Astrocyte of the spinal cord (primary cell): ENCODE measurements at regions not wholly inside any gene's neighbourhood (a gene's known extent, or its start where the extent isn't known, plus 50 kb on each side); places are given as distances from the start of the nearest gene placed in this dataset.

ENCODE experiments used
- DNase-seq: peaks from one replicate; pipeline ENCODE4 v3.0.0; 2011; ENCODE audit warnings: low read depth, low spot score
- H3K4me3 ChIP-seq: 2 replicates; pipeline ENCODE4 v1.5.1; 2011; ENCODE audit warnings: low read depth, mild to moderate bottlenecking, low read length, moderate library complexity
- in situ Hi-C: cut with HindIII; loops from 2 replicates; pipeline ENCODE4 v1.10.0; 2017; ENCODE audit warnings: low sequenced_read_pairs
- TF ChIP-seq, protein P1 (sequence below): IDR thresholded peaks from 2 replicates; pipeline ENCODE4 v1.5.1; 2012; ENCODE audit warnings: low read depth, mild to moderate bottlenecking, low read length, inconsistent platforms

DNA sequence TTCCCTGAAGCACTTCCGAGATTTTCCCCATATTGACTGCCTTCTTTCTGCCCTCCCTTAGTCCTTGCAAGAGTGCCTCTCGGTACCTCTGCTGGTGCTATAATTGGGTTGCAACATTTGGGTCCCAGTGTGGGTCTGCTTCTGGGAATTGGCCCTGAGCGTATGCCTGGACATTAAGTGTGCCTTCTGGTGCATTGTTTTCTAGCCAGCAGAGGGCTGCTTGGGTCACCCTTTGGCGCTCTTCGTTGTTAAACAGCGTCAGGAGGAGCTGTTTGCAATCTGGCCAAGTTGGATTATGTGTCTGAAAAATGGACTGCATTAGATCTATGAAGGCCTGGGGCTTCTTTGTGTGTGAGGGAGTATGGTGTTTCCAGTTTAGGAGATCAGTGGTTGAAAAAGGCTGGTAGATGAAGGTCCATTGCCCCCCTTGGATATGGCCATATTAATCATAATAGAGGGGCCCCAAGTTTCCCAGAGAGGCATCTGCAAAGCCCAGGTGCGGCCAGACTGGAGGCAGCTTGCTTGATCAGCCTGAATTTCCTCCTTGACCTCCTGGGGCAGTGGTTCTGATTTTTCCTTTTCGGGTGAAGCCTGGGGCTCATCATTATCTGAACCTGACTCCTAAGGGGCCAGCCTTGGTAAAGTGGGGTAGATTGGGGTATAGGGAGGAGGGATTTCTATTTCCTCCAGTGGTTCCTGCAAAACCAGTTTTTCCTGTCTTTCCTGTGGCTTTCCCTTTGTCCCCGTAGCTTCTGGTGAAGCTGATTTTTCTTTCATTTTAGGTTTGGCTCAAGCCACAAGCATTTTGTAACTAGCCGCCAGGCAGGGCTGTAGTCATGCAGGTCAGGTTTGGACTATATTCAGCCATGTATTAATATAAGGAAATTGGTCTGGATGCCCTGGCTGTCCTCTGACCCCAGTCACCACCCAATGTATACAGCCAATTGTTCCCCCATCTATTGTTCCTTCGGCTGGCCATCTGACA, 85.4 kb upstream of the GPR6 start:
- in situ Hi-C loops = no loop called here
- H3K4me3 ChIP-seq = no peak overlapping the region
- TF ChIP-seq, protein P1, sequence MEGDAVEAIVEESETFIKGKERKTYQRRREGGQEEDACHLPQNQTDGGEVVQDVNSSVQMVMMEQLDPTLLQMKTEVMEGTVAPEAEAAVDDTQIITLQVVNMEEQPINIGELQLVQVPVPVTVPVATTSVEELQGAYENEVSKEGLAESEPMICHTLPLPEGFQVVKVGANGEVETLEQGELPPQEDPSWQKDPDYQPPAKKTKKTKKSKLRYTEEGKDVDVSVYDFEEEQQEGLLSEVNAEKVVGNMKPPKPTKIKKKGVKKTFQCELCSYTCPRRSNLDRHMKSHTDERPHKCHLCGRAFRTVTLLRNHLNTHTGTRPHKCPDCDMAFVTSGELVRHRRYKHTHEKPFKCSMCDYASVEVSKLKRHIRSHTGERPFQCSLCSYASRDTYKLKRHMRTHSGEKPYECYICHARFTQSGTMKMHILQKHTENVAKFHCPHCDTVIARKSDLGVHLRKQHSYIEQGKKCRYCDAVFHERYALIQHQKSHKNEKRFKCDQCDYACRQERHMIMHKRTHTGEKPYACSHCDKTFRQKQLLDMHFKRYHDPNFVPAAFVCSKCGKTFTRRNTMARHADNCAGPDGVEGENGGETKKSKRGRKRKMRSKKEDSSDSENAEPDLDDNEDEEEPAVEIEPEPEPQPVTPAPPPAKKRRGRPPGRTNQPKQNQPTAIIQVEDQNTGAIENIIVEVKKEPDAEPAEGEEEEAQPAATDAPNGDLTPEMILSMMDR = no peak
- DNase-seq = no peak

- TF ChIP-seq, protein P1 = no peak
- in situ Hi-C loops = no loop called here
- H3K4me3 ChIP-seq = no peak overlapping the region
- DNase-seq = no peak
Measured at GRCh38 chr6:109893606-109894005, 84.5 kb upstream of the GPR6 start.

GRCh38 chr6:109894181-109894580, 83.9 kb upstream of the GPR6 start:
- DNase-seq = no peak
- TF ChIP-seq, protein P1 = no peak
- in situ Hi-C loops = no loop called here
- H3K4me3 ChIP-seq = no peak overlapping the region

DNA sequence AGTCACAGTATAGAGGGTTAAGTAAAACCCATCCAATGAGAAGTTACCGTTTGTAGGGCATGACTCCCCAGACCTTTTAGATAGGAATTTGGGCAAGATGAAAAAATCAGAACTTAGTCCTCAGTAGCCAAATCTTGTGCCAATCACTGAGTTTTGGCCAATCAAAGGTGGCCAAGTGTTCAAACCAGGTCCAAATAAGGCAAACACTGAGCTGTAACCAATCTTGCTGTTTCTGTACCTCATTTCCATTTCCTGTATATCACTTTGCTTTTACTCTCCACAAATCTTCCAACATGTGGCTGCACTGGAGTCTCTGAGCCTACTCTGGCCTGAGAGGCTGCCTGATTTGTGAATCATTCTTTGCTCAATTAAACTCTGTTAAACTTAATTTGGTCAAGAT, 81.8 kb upstream of the GPR6 start:
- peak; percentile 6 for DNase-seq
- TF ChIP-seq, protein P1 = no peak
- H3K4me3 ChIP-seq = no peak overlapping the region
- in situ Hi-C loops = no loop called here

GRCh38 chr6:109897025-109897424, 81.1 kb upstream of the GPR6 start:
- H3K4me3 ChIP-seq = no peak overlapping the region
- in situ Hi-C loops = no loop called here
- TF ChIP-seq, protein P1 = no peak
- DNase-seq = no peak

DNA sequence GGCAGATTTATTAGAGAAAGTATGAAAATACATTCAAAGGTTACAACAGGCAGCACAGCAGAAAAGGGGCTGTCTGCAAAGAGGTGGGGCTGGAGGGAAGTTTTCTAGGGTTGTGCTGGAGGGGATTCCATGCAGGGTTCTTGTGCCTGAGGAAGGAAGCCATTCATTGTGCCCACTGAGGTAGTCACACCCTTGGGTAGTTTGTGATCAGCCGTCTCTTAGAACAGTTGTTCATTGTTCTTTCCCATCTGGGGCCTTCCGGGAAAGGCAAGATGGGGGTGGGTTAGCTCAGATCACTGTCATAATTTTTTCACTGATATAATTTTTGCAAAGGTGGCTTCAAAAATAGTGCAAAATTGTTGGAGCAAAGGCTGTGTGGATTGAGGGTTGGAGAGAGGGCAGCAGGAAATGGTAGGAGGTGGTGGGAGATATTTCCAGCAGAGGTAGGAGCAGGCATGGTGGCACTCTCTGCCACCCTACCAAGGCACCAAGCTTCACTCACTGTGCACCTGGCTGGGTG, 80.5 kb upstream of the GPR6 start:
- no peak for DNase-seq
- in situ Hi-C loops = no loop called here
- H3K4me3 ChIP-seq = no peak overlapping the region
- TF ChIP-seq, protein P1 = no peak
